Mammary epithelial cell (primary cell): ENCODE measurements at regions not wholly inside any gene's neighbourhood (a gene's known extent, or its start where the extent isn't known, plus 50 kb on each side); places are given as distances from the start of the nearest gene placed in this dataset.

Experiments used
- EZH2 ChIP-seq: IDR thresholded peaks from 2 replicates; pipeline ENCODE4 v1.6.1; 2012; ENCODE audit warnings: low read length, inconsistent platforms, borderline replicate concordance
- TF ChIP-seq, protein P1 (sequence below), 2 donors: IDR thresholded peaks in 1 of 2; conservative IDR thresholded peaks in 1 of 2; 2 replicates each; pipeline ENCODE4 v1.5.1; 2011 to 2012; ENCODE audit warnings: inconsistent platforms in 2 of 2, low read length in 2 of 2, mild to moderate bottlenecking in 2 of 2, control low read depth in 1 of 2, low read depth in 1 of 2; ENCODE audit not compliant: insufficient read depth in 1 of 2; ENCODE audit errors: extremely low read depth in 1 of 2

GRCh38 chr4:179585761-179586160 lies 2143.5 kb upstream of the AGA start:
- TF ChIP-seq, protein P1, sequence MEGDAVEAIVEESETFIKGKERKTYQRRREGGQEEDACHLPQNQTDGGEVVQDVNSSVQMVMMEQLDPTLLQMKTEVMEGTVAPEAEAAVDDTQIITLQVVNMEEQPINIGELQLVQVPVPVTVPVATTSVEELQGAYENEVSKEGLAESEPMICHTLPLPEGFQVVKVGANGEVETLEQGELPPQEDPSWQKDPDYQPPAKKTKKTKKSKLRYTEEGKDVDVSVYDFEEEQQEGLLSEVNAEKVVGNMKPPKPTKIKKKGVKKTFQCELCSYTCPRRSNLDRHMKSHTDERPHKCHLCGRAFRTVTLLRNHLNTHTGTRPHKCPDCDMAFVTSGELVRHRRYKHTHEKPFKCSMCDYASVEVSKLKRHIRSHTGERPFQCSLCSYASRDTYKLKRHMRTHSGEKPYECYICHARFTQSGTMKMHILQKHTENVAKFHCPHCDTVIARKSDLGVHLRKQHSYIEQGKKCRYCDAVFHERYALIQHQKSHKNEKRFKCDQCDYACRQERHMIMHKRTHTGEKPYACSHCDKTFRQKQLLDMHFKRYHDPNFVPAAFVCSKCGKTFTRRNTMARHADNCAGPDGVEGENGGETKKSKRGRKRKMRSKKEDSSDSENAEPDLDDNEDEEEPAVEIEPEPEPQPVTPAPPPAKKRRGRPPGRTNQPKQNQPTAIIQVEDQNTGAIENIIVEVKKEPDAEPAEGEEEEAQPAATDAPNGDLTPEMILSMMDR (conservative IDR thresholded peaks at IDR 0.05 in 1 of 2, IDR thresholded peaks at IDR 0.05 in 1 of 2; ENCODE audit: extremely low read depth in 1 of 2, insufficient read depth in 1 of 2, low read depth in 1 of 2, low read length in 2 of 2), result no peak
- TF ChIP-seq EZH2, result no peak
